ENCODE measurements at regions not wholly inside any gene's neighbourhood (a gene's known extent, or its start where the extent isn't known, plus 50 kb on each side); places are given as distances from the start of the nearest gene placed in this dataset.

- WGBS, 2 donors, result 78% methylated on average over 3 of the region's 3 CpGs
- intact Hi-C loops (cut with DNase I; ENCODE audit: low total_unique reads), result no loop called here
- no peak overlapping the region for H3K4me3 ChIP-seq (ENCODE audit: low read depth, poor library complexity, severe bottlenecking)
- no peak for DNase-seq (ENCODE audit: low spot score in 2 of 2)
- TF ChIP-seq CTCF (IDR thresholded peaks at IDR 0.05) (no peak), POLR2A (IDR thresholded peaks at IDR 0.05) (no peak)
Measured at GRCh38 chr3:140832883-140833282, 108.8 kb upstream of the SLC25A36 start.

- TF ChIP-seq CTCF (IDR thresholded peaks at IDR 0.05) (no peak), POLR2A (IDR thresholded peaks at IDR 0.05) (no peak)
- 68 to 82% methylated on average over 5 of the region's 5 CpGs for WGBS, 2 donors
- intact Hi-C loops (cut with DNase I; ENCODE audit: low total_unique reads), result no loop called here
- no peak for DNase-seq (ENCODE audit: low spot score in 2 of 2)
- no peak overlapping the region for H3K4me3 ChIP-seq (ENCODE audit: low read depth, poor library complexity, severe bottlenecking)
Measured at GRCh38 chr3:140834266-140835037, 107.2 kb upstream of the SLC25A36 start.

- intact Hi-C loops (cut with DNase I; ENCODE audit: low total_unique reads), result no loop called here
- H3K4me3 ChIP-seq (ENCODE audit: low read depth, poor library complexity, severe bottlenecking), result no peak overlapping the region
- TF ChIP-seq CTCF (IDR thresholded peaks at IDR 0.05), result no peak
- no peak for TF ChIP-seq POLR2A (IDR thresholded peaks at IDR 0.05)
- WGBS, 2 donors, result 82 to 83% methylated on average over 4 of the region's 4 CpGs
- DNase-seq (ENCODE audit: low spot score in 2 of 2), result no peak
Measured at GRCh38 chr3:140842984-140843649, 98.5 kb upstream of the SLC25A36 start.

GRCh38 chr3:140843656-140844055 lies 98.0 kb upstream of the SLC25A36 start:
- no peak for DNase-seq (ENCODE audit: low spot score in 2 of 2)
- intact Hi-C loops (cut with DNase I; ENCODE audit: low total_unique reads), result no loop called here
- TF ChIP-seq CTCF (IDR thresholded peaks at IDR 0.05) (no peak), POLR2A (IDR thresholded peaks at IDR 0.05) (no peak)
- H3K4me3 ChIP-seq (ENCODE audit: low read depth, poor library complexity, severe bottlenecking), result no peak overlapping the region
- WGBS, 2 donors, result 17 to 33% methylated on average over 3 of the region's 3 CpGs

- H3K4me3 ChIP-seq (ENCODE audit: low read depth, poor library complexity, severe bottlenecking), result no peak overlapping the region
- DNase-seq (ENCODE audit: low spot score in 2 of 2), result no peak
- intact Hi-C loops (cut with DNase I; ENCODE audit: low total_unique reads), result no loop called here
- TF ChIP-seq CTCF (IDR thresholded peaks at IDR 0.05) (no peak), POLR2A (IDR thresholded peaks at IDR 0.05) (no peak)
- WGBS, 2 donors, result 81 to 82% methylated on average over 1 of the region's 1 CpG
Measured at GRCh38 chr3:140844072-140844471, 97.6 kb upstream of the SLC25A36 start.

All from lower leg skin (tissue), 4 donors.